H1 (cell line): ENCODE measurements at regions not wholly inside any gene's neighbourhood (a gene's known extent, or its start where the extent isn't known, plus 50 kb on each side); places are given as distances from the start of the nearest gene placed in this dataset.

Source experiments
- BCL11A ChIP-seq, 2 experiments: IDR thresholded peaks; one replicate each; pipeline ENCODE4 v1.6.1; 2011; ENCODE audit warnings: low read depth in 2 of 2, low read length in 2 of 2, mild to moderate bottlenecking in 2 of 2
- CHD7 ChIP-seq: fragments of 300-600 bp; sonication (generic); IDR thresholded peaks from 2 replicates; pipeline ENCODE4 v1.7.1; 2012; ENCODE audit warnings: low read length, moderate library complexity, mild to moderate bottlenecking, inconsistent platforms; ENCODE audit not compliant: insufficient replicate concordance
- SUZ12 ChIP-seq: fragments of 200-600 bp; sonication (generic); IDR thresholded peaks from 2 replicates; pipeline ENCODE4 v1.6.1; 2012; ENCODE audit warnings: mild to moderate bottlenecking, inconsistent platforms, low read length, moderate library complexity, mixed read lengths

- no peak for TF ChIP-seq CHD7
- TF ChIP-seq BCL11A (IDR thresholded peaks at IDR 0.05; ENCODE audit: low read depth in 2 of 2, low read length in 2 of 2): no peak
- TF ChIP-seq SUZ12: no peak
Measured at GRCh38 chr1:13878021-13878420, 178.0 kb downstream of the PRDM2 start (continued).
